ENCODE measurements at regions not wholly inside any gene's neighbourhood (a gene's known extent, or its start where the extent isn't known, plus 50 kb on each side); places are given as distances from the start of the nearest gene placed in this dataset.
"Not testable (repeated sequence)": the region's sequence is repeated elsewhere in the genome, so short reads cannot be mapped to it uniquely, and the experiment has no call there.

DNA sequence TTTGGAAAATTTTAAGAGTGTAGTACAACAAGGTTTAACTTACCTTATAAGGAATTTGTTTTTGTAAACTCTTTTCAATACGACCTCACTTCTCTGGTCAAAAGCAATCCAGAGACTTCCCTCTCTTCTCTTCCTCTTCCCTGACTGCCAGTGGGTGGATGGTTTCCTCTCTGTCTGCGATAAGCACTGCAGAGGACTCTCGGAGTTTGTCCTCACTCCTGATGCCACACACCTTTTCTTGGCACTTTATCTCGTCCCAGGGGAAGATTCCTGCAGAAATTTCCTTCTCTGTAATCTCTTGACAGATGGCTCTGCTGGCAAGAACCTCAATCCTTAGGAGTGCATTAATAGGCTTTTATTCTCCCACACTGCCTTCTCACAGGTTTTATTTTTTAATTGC is 641.6 kb downstream of the NR2F1-AS1 start:
- intact Hi-C loops (cut with micrococcal nuclease; ENCODE audit: unreplicated experiment) (no loop called here), in situ Hi-C loops (cut with MboI) (no loop called here)
- ChIA-PET RAD21 (ENCODE audit: unreplicated experiment) (no interaction called here), SMC1A (ENCODE audit: uncharacterized antibody, unreplicated experiment) (no interaction called here), POLR2A (no interaction called here), CTCF (no interaction called here)
- Histone ChIP-seq H4K20me1 (ENCODE audit: control insufficient read depth, insufficient read depth) (no peaks in the 10 kb centered on the region), H3K36me3 (ENCODE audit: control insufficient read depth in 2 of 2, insufficient read depth in 2 of 2, low read length in 1 of 2) (no peaks in the 10 kb centered on the region), H3K4me2 (ENCODE audit: control insufficient read depth, insufficient read depth) (no peak overlapping the region), H3K27me3 (replicated peaks in 1 of 2; ENCODE audit: control insufficient read depth in 2 of 2, insufficient read depth in 2 of 2, low read length in 1 of 2) (no peaks in the 10 kb centered on the region; a peak in 1 of 4 replicates), H3K4me1 (ENCODE audit: control insufficient read depth, insufficient read depth, low read length) (no peaks in the 10 kb centered on the region), H3K27ac (ENCODE audit: control insufficient read depth, insufficient read depth) (no peak overlapping the region), H3K9me3 (replicated peaks; ENCODE audit: control insufficient read depth, insufficient read depth, low read length) (no peaks in the 10 kb centered on the region), H2AFZ (ENCODE audit: control insufficient read depth, low read depth, low read length) (no peak overlapping the region), H3K4me3 (no peak overlapping the region), H3K9ac (ENCODE audit: control insufficient read depth, insufficient read depth, low read length) (no peak overlapping the region), H3K79me2 (ENCODE audit: control insufficient read depth, insufficient read depth, low read length) (no peaks in the 10 kb centered on the region)
- WGBS (ENCODE audit: insufficient coverage, insufficient replicate concordance, low lambda C conversion rate, missing lambda C conversion rate): 2% methylated on average over 4 of the region's 4 CpGs
- TF ChIP-seq, protein P1, sequence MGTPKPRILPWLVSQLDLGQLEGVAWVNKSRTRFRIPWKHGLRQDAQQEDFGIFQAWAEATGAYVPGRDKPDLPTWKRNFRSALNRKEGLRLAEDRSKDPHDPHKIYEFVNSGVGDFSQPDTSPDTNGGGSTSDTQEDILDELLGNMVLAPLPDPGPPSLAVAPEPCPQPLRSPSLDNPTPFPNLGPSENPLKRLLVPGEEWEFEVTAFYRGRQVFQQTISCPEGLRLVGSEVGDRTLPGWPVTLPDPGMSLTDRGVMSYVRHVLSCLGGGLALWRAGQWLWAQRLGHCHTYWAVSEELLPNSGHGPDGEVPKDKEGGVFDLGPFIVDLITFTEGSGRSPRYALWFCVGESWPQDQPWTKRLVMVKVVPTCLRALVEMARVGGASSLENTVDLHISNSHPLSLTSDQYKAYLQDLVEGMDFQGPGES (IDR thresholded peaks at IDR 0.05): no peak
- TF ChIP-seq, protein P2, sequence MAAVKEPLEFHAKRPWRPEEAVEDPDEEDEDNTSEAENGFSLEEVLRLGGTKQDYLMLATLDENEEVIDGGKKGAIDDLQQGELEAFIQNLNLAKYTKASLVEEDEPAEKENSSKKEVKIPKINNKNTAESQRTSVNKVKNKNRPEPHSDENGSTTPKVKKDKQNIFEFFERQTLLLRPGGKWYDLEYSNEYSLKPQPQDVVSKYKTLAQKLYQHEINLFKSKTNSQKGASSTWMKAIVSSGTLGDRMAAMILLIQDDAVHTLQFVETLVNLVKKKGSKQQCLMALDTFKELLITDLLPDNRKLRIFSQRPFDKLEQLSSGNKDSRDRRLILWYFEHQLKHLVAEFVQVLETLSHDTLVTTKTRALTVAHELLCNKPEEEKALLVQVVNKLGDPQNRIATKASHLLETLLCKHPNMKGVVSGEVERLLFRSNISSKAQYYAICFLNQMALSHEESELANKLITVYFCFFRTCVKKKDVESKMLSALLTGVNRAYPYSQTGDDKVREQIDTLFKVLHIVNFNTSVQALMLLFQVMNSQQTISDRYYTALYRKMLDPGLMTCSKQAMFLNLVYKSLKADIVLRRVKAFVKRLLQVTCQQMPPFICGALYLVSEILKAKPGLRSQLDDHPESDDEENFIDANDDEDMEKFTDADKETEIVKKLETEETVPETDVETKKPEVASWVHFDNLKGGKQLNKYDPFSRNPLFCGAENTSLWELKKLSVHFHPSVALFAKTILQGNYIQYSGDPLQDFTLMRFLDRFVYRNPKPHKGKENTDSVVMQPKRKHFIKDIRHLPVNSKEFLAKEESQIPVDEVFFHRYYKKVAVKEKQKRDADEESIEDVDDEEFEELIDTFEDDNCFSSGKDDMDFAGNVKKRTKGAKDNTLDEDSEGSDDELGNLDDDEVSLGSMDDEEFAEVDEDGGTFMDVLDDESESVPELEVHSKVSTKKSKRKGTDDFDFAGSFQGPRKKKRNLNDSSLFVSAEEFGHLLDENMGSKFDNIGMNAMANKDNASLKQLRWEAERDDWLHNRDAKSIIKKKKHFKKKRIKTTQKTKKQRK (IDR thresholded peaks at IDR 0.05; ENCODE audit: low read depth, low read length): no peak
- no peak for TF ChIP-seq NBN (IDR thresholded peaks at IDR 0.05)
- TF ChIP-seq MEF2B (IDR thresholded peaks at IDR 0.05; ENCODE audit: partially characterized antibody, poor library complexity, severe bottlenecking): no peak
- no TSS peak for BruUV-seq (replicated peaks)
- ATAC-seq (no peak), FAIRE-seq (no peak), DNase-seq (ENCODE audit: low read depth, low spot score) (no peak)

DNA sequence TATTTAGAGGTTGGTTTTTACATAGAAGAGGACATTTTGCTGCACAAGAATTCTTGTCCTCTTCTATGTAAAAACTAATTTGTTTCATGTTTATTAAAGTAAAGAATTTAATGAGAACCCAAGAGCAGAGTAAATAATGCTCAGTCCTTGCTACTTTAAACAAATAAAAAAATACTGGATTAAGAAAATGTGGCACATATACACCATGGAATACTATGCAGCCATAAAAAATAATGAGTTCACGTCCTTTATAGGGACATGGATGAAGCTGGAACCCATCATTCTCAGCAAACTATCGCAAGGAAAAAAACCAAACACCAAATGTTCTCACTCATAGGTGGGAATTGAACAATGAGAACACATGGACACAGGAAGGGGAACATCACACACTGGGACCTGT is 643.6 kb downstream of the NR2F1-AS1 start:
- H3K27me3 ChIP-seq (replicated peaks in 1 of 2; ENCODE audit: control insufficient read depth in 2 of 2, insufficient read depth in 2 of 2, low read length in 1 of 2); H3K4me3 ChIP-seq; H3K9me3 ChIP-seq (replicated peaks; ENCODE audit: control insufficient read depth, insufficient read depth, low read length); H3K4me2 ChIP-seq (ENCODE audit: control insufficient read depth, insufficient read depth); SMC1A ChIA-PET (ENCODE audit: uncharacterized antibody, unreplicated experiment); POLR2A ChIA-PET; CTCF ChIA-PET; BruUV-seq (replicated peaks); H3K9ac ChIP-seq (ENCODE audit: control insufficient read depth, insufficient read depth, low read length); RAD21 ChIA-PET (ENCODE audit: unreplicated experiment); intact Hi-C loops (cut with micrococcal nuclease; ENCODE audit: unreplicated experiment); H3K79me2 ChIP-seq (ENCODE audit: control insufficient read depth, insufficient read depth, low read length); H3K27ac ChIP-seq (ENCODE audit: control insufficient read depth, insufficient read depth); H3K4me1 ChIP-seq (ENCODE audit: control insufficient read depth, insufficient read depth, low read length); FAIRE-seq; in situ Hi-C loops (cut with MboI); H4K20me1 ChIP-seq (ENCODE audit: control insufficient read depth, insufficient read depth); H3K36me3 ChIP-seq (ENCODE audit: control insufficient read depth in 2 of 2, insufficient read depth in 2 of 2, low read length in 1 of 2); H2AFZ ChIP-seq (ENCODE audit: control insufficient read depth, low read depth, low read length); ATAC-seq; DNase-seq (ENCODE audit: low read depth, low spot score): not testable (repeated sequence)
- 19% methylated on average over 2 of the region's 2 CpGs for WGBS (ENCODE audit: insufficient coverage, insufficient replicate concordance, low lambda C conversion rate, missing lambda C conversion rate)

Data from GM12878 (cell line).